KOPT-K1 (cell line): ENCODE measurements at regions not wholly inside any gene's neighbourhood (a gene's known extent, or its start where the extent isn't known, plus 50 kb on each side); places are given as distances from the start of the nearest gene placed in this dataset.

ENCODE experiments used
- H3K27ac ChIP-seq: fragments of 200-600 bp; sonication (generic); 2 replicates; pipeline ENCODE4 v1.5.1; 2016; ENCODE audit warnings: antibody characterized with exemption, mild to moderate bottlenecking, low read depth, low read length; ENCODE audit not compliant: poor library complexity, severe bottlenecking
- H3K36me3 ChIP-seq: fragments of 200-600 bp; sonication (generic); 2 replicates; pipeline ENCODE4 v1.5.1; 2017; ENCODE audit warnings: antibody characterized with exemption, mild to moderate bottlenecking, low read length, moderate library complexity; ENCODE audit not compliant: insufficient read depth
- H3K9me3 ChIP-seq: fragments of 200-600 bp; sonication (generic); 2 replicates; pipeline ENCODE4 v1.5.1; 2017; ENCODE audit warnings: antibody characterized with exemption, low read length, mild to moderate bottlenecking; ENCODE audit not compliant: insufficient read depth, poor library complexity, severe bottlenecking

DNA sequence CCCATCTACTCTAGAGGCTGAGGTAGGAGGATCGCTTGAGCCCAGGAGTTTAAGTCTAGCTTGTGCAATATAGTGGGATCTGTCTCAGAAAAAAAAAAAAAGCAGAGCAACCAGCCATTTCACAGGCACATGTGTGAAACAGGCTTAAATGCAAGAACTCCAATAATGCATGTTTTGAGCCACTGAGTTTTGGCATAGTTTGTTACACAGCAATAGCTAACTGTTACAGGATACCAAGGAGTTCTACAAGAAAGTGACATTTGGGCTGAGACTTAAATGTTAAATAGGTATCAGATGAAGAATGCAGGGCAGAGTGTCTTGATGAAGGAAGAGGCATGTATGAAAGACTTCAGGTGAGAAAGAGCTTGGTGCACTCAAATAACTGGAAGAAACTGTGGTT, 240.0 kb upstream of the FOXN3 start:
- peaks cover 13% of the 10 kb centered on the region for H3K9me3 ChIP-seq
- H3K27ac ChIP-seq, result no peak overlapping the region
- H3K36me3 ChIP-seq, result no peaks in the 10 kb centered on the region

DNA sequence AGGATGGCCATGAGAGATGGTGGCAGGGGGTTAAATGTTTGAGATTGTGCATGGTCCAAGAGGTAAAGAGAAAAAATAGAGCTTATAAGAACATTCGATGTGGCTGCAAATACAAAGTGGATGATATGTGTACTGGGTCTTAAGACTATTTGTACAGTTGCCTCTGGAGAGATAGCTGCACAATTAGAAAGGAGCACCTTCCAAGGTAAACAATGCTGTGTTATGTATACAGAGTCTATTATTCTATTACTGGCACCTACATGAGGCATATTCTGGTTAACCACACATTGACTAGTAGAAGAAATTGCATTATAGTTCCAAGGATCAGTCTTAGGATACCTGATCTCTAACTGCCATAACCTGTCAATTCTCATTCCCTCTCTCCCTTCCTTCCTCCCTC, 238.0 kb upstream of the FOXN3 start:
- no peak overlapping the region for H3K27ac ChIP-seq
- peaks cover 13% of the 10 kb centered on the region for H3K9me3 ChIP-seq
- no peaks in the 10 kb centered on the region for H3K36me3 ChIP-seq

DNA sequence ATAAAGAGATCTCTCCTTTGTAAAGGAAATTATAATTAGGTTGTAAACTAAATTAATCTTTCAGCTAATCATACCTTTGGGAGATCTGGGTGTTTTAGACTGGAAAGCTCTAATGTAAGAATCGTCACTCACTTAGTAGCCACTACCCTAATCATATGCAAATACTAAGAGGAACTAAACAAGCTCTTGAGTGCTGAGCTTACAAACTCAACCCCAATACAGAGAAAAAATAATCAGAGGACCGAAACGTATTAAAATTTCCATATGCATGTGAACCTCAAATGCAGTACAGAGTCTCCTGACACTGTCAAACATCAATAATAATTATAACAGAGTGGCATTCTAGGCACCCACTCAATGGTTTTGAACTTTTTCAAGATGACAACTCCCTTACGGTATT, 235.3 kb upstream of the FOXN3 start:
- Histone ChIP-seq H3K27ac (no peak overlapping the region), H3K36me3 (no peaks in the 10 kb centered on the region), H3K9me3 (peaks cover 13% of the 10 kb centered on the region)

DNA sequence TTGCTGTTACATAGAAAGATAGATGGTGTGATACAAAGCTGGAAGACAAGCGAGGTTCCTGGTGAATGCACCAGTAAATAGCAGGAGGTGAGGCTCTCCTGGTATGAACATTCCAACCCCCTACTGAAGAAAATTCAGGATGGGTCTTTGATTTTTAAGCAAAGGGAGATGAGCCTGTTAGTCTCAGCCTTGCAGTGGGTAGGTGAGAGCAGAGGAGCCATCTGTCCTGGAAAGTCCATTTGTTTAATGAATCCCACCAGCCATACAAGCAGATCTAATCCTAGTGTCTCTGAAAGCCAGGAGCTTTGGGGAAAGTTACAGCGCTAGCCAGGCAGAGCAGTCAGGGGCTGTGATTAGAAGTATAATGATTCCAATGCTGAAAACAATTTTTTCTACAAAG, 234.8 kb upstream of the FOXN3 start:
- H3K27ac ChIP-seq, result no peak overlapping the region
- no peaks in the 10 kb centered on the region for H3K36me3 ChIP-seq
- H3K9me3 ChIP-seq, result peaks cover 8% of the 10 kb centered on the region

DNA sequence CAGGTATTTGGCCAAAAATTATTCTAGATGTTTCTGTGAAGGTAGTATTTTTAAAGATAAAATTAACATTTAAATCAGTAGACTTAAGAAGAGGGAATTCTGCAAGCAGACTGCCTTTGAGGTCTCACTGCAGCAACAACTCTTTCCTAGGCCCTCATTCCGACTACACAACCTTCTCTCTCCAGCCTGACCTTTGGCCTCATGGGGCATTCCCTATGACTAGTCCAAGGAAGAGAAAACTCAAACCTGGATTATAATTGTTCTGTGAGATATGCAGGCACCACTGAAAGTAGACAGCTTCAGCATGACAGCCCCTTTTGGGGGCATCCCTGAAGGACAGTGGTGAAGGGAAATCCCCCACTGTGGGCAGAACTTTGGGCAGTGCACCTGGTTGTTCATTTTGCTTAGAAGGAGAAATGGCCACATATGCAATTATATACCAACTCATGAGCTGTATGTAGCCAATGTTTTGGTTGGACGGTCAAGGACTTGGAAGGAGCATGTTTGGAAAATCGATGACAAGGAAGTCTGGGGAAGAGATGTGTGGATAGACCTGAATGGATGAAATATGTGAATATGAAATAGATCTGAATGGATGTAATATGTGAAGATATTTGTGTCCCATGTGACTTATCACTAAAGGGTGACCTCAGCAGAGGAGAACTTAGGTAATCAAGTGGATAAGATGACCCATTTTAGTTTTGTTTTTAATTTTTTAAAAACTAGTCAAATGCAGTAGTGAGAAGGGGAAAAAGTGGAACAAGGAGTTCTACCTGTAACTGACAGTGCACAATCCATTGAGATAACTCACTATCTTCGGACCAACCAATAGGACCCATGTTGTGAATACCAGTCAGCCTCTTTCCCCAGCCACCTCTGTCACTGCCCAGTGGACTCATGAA, 233.3 kb upstream of the FOXN3 start:
- Histone ChIP-seq H3K36me3 (no peaks in the 10 kb centered on the region), H3K27ac (no peak overlapping the region), H3K9me3 (no peaks in the 10 kb centered on the region)

DNA sequence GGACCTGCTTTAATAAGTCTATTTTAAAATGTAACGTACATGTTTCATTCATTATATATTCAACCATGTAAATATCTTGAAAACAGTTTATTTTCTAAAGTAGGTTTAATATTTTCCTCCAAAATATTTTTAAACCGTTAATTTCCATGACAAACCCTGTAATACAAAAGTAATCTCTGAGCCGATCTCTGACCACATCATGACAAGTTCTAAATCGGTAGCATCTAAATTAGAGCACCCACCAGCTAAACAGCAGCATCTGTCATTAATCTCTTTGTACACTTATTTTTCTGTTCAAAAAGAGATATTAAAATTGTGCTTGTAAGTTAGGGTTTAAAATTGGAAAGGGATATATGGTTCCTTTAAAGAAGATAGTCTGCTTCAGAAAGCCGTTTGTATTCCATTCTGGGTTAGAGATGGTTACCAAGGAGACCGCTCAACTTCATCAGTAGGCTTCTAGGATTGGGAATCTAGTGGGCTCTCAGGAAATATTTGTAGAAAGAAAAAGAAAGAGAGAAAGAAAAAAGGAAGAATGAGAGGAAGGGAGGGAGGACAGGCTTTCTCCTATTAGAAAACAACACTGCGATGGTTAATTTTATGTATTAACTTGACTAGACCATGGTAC, 232.5 kb upstream of the FOXN3 start:
- no peak overlapping the region for H3K27ac ChIP-seq
- H3K36me3 ChIP-seq, result no peaks in the 10 kb centered on the region

DNA sequence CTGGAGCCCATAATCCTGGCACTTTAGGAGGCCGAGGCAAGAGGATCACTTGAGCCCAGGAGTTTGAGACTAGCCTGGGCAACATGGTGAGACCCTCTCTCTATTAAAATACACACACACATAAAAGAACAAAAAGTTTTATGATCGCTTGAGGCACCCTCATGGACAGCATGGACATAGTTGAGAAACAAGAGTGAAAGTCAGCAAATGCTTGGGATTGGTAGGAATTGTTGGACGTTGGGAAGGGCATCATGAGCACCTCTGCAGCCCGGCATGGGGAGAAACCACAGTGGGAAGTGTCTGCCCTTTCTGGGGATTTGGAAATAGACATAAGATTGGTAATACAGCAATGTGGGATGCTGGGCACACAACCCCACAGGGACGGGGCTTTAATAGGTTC, 231.9 kb upstream of the FOXN3 start:
- Histone ChIP-seq H3K27ac (peak overlapping the region; percentile 0), H3K9me3 (no peaks in the 10 kb centered on the region), H3K36me3 (no peaks in the 10 kb centered on the region)

More for the DNA sequence above, 232.5 kb upstream of the FOXN3 start:
- H3K9me3 ChIP-seq, result no peaks in the 10 kb centered on the region

DNA sequence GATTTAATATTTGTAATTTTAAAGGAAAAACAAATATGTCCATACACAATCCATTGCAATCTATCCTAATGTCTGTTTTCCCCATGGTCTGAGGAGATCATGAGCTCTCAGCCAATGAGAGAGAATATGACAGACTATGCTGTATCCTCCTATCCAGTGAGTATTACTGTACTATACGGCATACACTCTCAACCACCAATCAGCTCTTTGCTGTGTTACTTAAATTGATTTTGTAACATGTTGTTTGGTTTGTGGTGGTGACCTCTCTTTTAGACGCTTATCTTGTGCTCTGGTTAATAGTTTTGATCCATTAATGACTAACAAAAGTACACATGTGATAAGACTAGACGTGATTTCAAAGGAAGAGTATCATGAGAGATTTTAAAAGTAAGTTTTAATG, 231.5 kb upstream of the FOXN3 start:
- Histone ChIP-seq H3K36me3 (no peaks in the 10 kb centered on the region), H3K27ac (no peak overlapping the region), H3K9me3 (no peaks in the 10 kb centered on the region)

DNA sequence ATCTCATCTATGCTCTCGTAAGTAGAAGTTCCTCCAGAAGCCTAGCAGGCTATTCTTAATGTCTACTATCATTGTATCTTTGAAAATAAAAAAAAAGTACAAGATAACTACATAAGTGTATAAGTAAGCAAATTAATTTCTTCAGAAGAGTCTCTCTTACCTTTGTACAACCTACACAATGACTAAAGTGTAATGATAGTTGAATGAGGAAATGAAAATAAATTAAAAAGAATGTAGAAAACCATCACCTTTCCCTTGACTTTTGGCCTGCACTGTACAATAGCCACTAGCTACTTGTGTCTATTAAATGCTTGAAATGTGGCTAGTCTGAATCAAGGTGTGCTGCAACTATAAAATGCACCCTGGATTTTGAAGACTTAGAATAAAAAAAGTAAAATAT, 229.9 kb upstream of the FOXN3 start:
- H3K9me3 ChIP-seq, result no peaks in the 10 kb centered on the region
- H3K27ac ChIP-seq, result no peak overlapping the region
- no peaks in the 10 kb centered on the region for H3K36me3 ChIP-seq

DNA sequence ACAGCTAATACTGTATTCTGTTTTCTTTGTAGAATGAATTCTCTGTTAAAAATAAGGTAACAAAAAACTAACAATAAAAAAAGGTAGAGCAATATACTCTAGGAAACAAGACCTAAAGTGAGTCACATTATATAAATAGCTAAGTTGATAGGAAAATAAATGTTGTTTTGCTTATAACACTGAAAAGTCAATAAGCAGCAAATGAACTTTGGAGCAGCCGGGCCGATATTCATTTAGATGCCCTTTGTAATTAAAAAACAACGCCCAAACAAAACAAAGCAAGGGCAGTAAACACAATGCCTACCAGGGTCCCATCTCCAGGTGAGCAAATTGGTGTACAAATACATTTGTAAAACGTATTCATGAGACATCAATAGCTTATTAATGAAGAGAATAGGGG, 227.6 kb upstream of the FOXN3 start:
- no peak overlapping the region for H3K27ac ChIP-seq
- H3K36me3 ChIP-seq, result no peaks in the 10 kb centered on the region
- no peaks in the 10 kb centered on the region for H3K9me3 ChIP-seq

DNA sequence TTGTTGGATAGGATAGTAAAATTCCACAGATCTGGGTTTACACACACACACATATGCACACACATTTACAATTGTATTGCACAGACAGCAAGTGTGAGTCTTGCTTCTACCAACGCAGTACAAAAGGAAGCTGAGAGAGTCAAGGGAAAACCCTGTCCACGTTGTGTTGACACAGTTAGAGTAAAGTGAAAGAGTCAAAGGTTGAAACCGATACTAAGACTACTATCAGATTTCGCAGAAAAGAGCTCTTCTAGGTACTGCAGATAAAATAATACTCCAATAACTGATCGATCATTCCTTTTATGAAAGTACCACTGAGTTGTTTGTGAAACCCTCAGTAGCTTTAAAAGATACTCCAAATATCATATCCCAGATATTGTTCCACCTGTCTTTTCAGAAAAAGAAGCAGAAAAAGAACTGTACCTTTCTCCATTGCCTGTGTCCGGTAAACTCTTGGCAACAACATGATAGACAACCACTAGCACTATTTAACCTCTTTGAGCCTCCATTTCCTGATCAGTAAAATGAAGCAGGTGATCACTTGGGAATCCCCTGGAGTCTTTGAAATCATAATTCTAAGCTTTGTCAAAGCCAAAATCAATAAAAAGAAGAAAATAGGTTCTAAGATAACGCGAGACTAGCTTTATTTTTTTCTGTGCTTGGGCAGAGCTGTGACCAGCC, 224.6 kb upstream of the FOXN3 start:
- Histone ChIP-seq H3K36me3 (no peaks in the 10 kb centered on the region), H3K9me3 (no peaks in the 10 kb centered on the region), H3K27ac (no peak overlapping the region)

DNA sequence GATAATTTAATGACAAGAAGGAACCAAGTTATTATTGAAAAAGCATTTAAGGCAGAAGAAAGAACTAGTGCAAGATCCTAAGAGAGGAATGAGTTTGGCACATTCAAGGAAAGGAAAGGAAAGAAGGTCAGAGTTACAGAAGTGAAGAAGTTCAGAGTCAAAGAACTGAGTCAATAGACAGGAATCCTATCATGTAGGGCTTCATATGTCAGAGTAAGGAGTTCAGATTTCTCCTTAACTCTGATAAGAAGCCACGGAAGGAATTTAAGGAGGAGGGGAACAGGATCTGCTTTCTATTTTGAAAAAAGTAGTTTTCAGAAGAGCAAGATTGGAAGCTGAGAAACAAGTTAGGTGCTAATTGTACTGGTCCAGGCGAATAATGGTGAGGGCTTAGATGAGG, 223.1 kb upstream of the FOXN3 start:
- Histone ChIP-seq H3K27ac (no peak overlapping the region), H3K36me3 (no peaks in the 10 kb centered on the region), H3K9me3 (no peaks in the 10 kb centered on the region)

DNA sequence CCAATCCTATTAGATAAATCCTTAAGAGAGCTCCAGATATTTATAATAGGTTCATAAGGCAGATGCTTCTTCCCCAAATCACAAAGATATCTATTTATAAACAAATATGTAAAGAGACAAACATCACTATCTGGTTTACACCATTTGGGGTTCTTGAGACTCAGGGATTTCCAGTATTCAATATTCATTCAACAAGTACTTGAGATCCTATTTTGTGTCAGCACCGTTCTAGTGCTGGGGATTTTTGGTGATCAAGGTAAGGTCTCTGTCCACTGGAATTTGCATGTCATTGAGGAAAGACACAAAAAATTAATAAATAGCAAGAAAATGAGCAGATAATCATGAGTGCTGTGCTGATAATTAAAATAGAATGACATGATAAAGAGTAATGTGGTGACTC, 222.7 kb upstream of the FOXN3 start:
- Histone ChIP-seq H3K9me3 (no peaks in the 10 kb centered on the region), H3K27ac (no peak overlapping the region), H3K36me3 (no peaks in the 10 kb centered on the region)

DNA sequence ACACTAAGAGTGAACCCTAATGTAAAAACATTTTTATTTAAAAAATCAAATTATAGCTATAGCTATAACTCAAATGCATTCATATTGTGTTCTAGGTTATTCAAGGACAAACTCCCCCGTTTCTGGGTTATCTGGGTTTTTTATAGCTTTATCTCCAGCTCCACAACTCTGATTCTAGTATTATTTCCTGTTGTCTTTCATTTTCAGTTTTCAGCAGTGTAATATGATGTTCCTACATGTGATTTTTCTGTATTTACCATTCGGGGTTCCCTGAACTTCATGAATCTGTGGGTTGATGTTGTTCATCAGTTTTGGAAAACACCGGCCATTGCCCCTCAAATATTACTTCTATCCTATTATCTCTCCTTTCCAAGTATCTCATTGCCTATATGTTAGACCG, 221.9 kb upstream of the FOXN3 start:
- H3K27ac ChIP-seq, result no peak overlapping the region
- no peaks in the 10 kb centered on the region for H3K36me3 ChIP-seq

DNA sequence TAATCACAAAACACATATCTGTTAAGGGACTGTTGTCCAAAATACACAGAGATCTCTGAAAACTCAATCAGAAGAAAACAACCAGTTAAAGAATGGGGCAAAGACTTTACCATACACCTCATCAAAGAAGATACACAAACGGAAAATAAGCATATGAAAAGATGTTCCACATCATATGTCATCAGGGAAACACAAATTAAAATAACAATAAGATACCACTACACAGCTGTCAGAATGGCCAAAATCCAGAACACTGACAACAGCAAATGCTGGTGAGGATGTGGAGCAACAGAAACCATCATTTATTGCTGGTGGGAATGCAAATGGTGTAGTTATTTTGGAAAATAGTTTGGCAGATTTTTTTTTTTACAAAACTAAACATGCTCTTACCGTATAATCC, 220.5 kb upstream of the FOXN3 start:
- no peak overlapping the region for H3K27ac ChIP-seq
- no peaks in the 10 kb centered on the region for H3K36me3 ChIP-seq
- no peaks in the 10 kb centered on the region for H3K9me3 ChIP-seq

More for the DNA sequence above, 221.9 kb upstream of the FOXN3 start:
- no peaks in the 10 kb centered on the region for H3K9me3 ChIP-seq
